ENCODE measurements at regions not wholly inside any gene's neighbourhood (a gene's known extent, or its start where the extent isn't known, plus 50 kb on each side); places are given as distances from the start of the nearest gene placed in this dataset.

- Histone ChIP-seq H3K36me3 (no peaks in the 10 kb centered on the region), H3K9ac (no peak overlapping the region), H3K27me3 (no peaks in the 10 kb centered on the region), H3K27ac (no peak overlapping the region), H3K79me2 (ENCODE audit: low read depth) (no peaks in the 10 kb centered on the region), H3F3A (ENCODE audit: low read depth) (no peaks in the 10 kb centered on the region), H3K4me3 (no peak overlapping the region), H3K4me1 (no peaks in the 10 kb centered on the region), H3K9me3 (ENCODE audit: low read depth) (no peaks in the 10 kb centered on the region), H3K4me2 (no peak overlapping the region), H2AFZ (replicated peaks) (peak overlapping the region; percentile 2), H4K20me1 (ENCODE audit: low read depth) (no peaks in the 10 kb centered on the region)
- Mint-ChIP-seq H3K36me3 (no peaks in the 10 kb centered on the region), H3K4me1 (peaks cover 11% of the 10 kb centered on the region), H3K27me3 (ENCODE audit: insufficient read depth, low read depth) (peaks cover 4% of the 10 kb centered on the region), H3K4me3 (no peak overlapping the region), H3K27ac (peak overlapping the region; percentile 13), H3K9me3 (no peaks in the 10 kb centered on the region)
- no peak for DNase-seq (ENCODE audit: low spot score)
- TF ChIP-seq CTCF (IDR thresholded peaks at IDR 0.05) (no peak), EZH2 (IDR thresholded peaks at IDR 0.05) (no peak), EZH2phosphoT487 (IDR thresholded peaks at IDR 0.05) (no peak)
Observed at GRCh38 chr18:75531212-75531850, 103.8 kb upstream of the SMIM21 start.

GRCh38 chr18:75530566-75531211 is 103.2 kb upstream of the SMIM21 start:
- Histone ChIP-seq H3K36me3 (no peaks in the 10 kb centered on the region), H3K27ac (no peak overlapping the region), H3K9me3 (ENCODE audit: low read depth) (no peaks in the 10 kb centered on the region), H3K27me3 (no peaks in the 10 kb centered on the region), H3K79me2 (ENCODE audit: low read depth) (no peaks in the 10 kb centered on the region), H3F3A (ENCODE audit: low read depth) (no peaks in the 10 kb centered on the region), H3K4me2 (no peak overlapping the region), H3K9ac (no peak overlapping the region), H2AFZ (replicated peaks) (no peak overlapping the region), H3K4me1 (no peaks in the 10 kb centered on the region), H4K20me1 (ENCODE audit: low read depth) (no peaks in the 10 kb centered on the region), H3K4me3 (no peak overlapping the region)
- Mint-ChIP-seq H3K4me1 (peaks cover 11% of the 10 kb centered on the region), H3K27ac (no peak overlapping the region), H3K9me3 (no peaks in the 10 kb centered on the region), H3K27me3 (ENCODE audit: insufficient read depth, low read depth) (peaks cover 4% of the 10 kb centered on the region), H3K4me3 (no peak overlapping the region), H3K36me3 (no peaks in the 10 kb centered on the region)
- no peak for DNase-seq (ENCODE audit: low spot score)
- TF ChIP-seq EZH2phosphoT487 (IDR thresholded peaks at IDR 0.05) (no peak), CTCF (IDR thresholded peaks at IDR 0.05) (no peak), EZH2 (IDR thresholded peaks at IDR 0.05) (no peak)

- no peak overlapping the region for H2AFZ ChIP-seq (replicated peaks)
- H3K27ac ChIP-seq = no peak overlapping the region
- no peaks in the 10 kb centered on the region for H3K36me3 ChIP-seq
- no peaks in the 10 kb centered on the region for H3F3A ChIP-seq (ENCODE audit: low read depth)
- H3K27me3 Mint-ChIP-seq (ENCODE audit: insufficient read depth, low read depth) = peaks cover 4% of the 10 kb centered on the region
- no peaks in the 10 kb centered on the region for H3K27me3 ChIP-seq
- no peaks in the 10 kb centered on the region for H3K9me3 ChIP-seq (ENCODE audit: low read depth)
- no peaks in the 10 kb centered on the region for H3K9me3 Mint-ChIP-seq
- no peak overlapping the region for H3K4me3 Mint-ChIP-seq
- H3K9ac ChIP-seq = no peak overlapping the region
- no peaks in the 10 kb centered on the region for H3K36me3 Mint-ChIP-seq
- H4K20me1 ChIP-seq (ENCODE audit: low read depth) = no peaks in the 10 kb centered on the region
- peaks cover 11% of the 10 kb centered on the region for H3K4me1 Mint-ChIP-seq
- TF ChIP-seq EZH2 (IDR thresholded peaks at IDR 0.05) = no peak
- no peak overlapping the region for H3K27ac Mint-ChIP-seq
- no peaks in the 10 kb centered on the region for H3K4me1 ChIP-seq
- DNase-seq (ENCODE audit: low spot score) = no peak
- H3K4me3 ChIP-seq = no peak overlapping the region
- H3K4me2 ChIP-seq = no peak overlapping the region
- H3K79me2 ChIP-seq (ENCODE audit: low read depth) = no peaks in the 10 kb centered on the region
Observed at GRCh38 chr18:75530118-75530517, 102.6 kb upstream of the SMIM21 start.

- Histone ChIP-seq H3K27me3 (no peaks in the 10 kb centered on the region), H3K27ac (no peak overlapping the region), H3K9ac (no peak overlapping the region), H3K36me3 (no peaks in the 10 kb centered on the region), H3K4me1 (no peaks in the 10 kb centered on the region), H2AFZ (replicated peaks) (no peak overlapping the region), H4K20me1 (ENCODE audit: low read depth) (no peaks in the 10 kb centered on the region), H3K9me3 (ENCODE audit: low read depth) (no peaks in the 10 kb centered on the region), H3K4me2 (no peak overlapping the region), H3F3A (ENCODE audit: low read depth) (no peaks in the 10 kb centered on the region), H3K4me3 (no peak overlapping the region), H3K79me2 (ENCODE audit: low read depth) (no peaks in the 10 kb centered on the region)
- H3K4me1 Mint-ChIP-seq = peaks cover 9% of the 10 kb centered on the region
- no peak for DNase-seq (ENCODE audit: low spot score)
- peaks cover 4% of the 10 kb centered on the region for H3K27me3 Mint-ChIP-seq (ENCODE audit: insufficient read depth, low read depth)
- H3K4me3 Mint-ChIP-seq = no peak overlapping the region
- H3K9me3 Mint-ChIP-seq = no peaks in the 10 kb centered on the region
- no peaks in the 10 kb centered on the region for H3K36me3 Mint-ChIP-seq
- TF ChIP-seq EZH2 (IDR thresholded peaks at IDR 0.05) (no peak), EZH2phosphoT487 (IDR thresholded peaks at IDR 0.05) (no peak), CTCF (IDR thresholded peaks at IDR 0.05) (no peak)
- H3K27ac Mint-ChIP-seq = no peak overlapping the region
Observed at GRCh38 chr18:75529394-75529793, 101.9 kb upstream of the SMIM21 start.
